Hepatocyte (in vitro differentiated cells): ENCODE measurements at regions not wholly inside any gene's neighbourhood (a gene's known extent, or its start where the extent isn't known, plus 50 kb on each side); places are given as distances from the start of the nearest gene placed in this dataset.

Experiments
- DNase-seq: peaks from one replicate; pipeline ENCODE4 v3.0.0-alpha.2; 2016; ENCODE audit warnings: low spot score
- H2AFZ ChIP-seq: fragments of 200-600 bp; sonication (generic); 2 replicates; pipeline ENCODE4 v1.6.0; 2016; ENCODE audit warnings: antibody characterized with exemption, mild to moderate bottlenecking
- H3K27ac ChIP-seq: fragments of 200-600 bp; sonication (generic); 2 replicates; pipeline ENCODE4 v1.5.1; 2016; ENCODE audit warnings: mild to moderate bottlenecking
- H3K27me3 ChIP-seq: fragments of 200-600 bp; sonication (generic); 2 replicates; pipeline ENCODE4 v1.6.1; 2016
- H3K36me3 ChIP-seq: fragments of 200-600 bp; sonication (generic); replicated peaks from 2 replicates; pipeline ENCODE4 v1.5.1; 2016; ENCODE audit warnings: low read depth; ENCODE audit not compliant: insufficient read depth
- H3K4me1 ChIP-seq: fragments of 200-600 bp; sonication (generic); 2 replicates; pipeline ENCODE4 v1.5.1; 2016; ENCODE audit warnings: mild to moderate bottlenecking, moderate library complexity; ENCODE audit not compliant: insufficient read depth
- H3K4me2 ChIP-seq: fragments of 200-600 bp; sonication (generic); 2 replicates; pipeline ENCODE4 v1.6.0; 2016
- H3K4me3 ChIP-seq: fragments of 200-600 bp; sonication (generic); 2 replicates; pipeline ENCODE4 v1.5.1; 2016; ENCODE audit warnings: mild to moderate bottlenecking
- H3K79me2 ChIP-seq: fragments of 200-600 bp; sonication (generic); 2 replicates; pipeline ENCODE4 v1.6.0; 2017; ENCODE audit warnings: mild to moderate bottlenecking
- H3K9me2 ChIP-seq: fragments of 200-600 bp; sonication (generic); replicated peaks from 2 replicates; pipeline ENCODE4 v1.6.0; 2017; ENCODE audit warnings: mild to moderate bottlenecking; ENCODE audit not compliant: insufficient read depth
- H3K9me3 ChIP-seq: fragments of 200-600 bp; sonication (generic); 2 replicates; pipeline ENCODE4 v1.5.1; 2016; ENCODE audit warnings: low read depth, mild to moderate bottlenecking
- H4K20me1 ChIP-seq: fragments of 200-600 bp; sonication (generic); 2 replicates; pipeline ENCODE4 v1.6.0; 2016; ENCODE audit warnings: mild to moderate bottlenecking; ENCODE audit not compliant: insufficient read depth, poor library complexity, severe bottlenecking
- CTCF ChIP-seq: fragments of 200-600 bp; sonication (generic); IDR thresholded peaks from 2 replicates; pipeline ENCODE4 v1.5.1; 2016; ENCODE audit warnings: antibody characterized with exemption, mild to moderate bottlenecking; ENCODE audit not compliant: poor library complexity
- EZH2 ChIP-seq: fragments of 200-600 bp; sonication (generic); IDR thresholded peaks from 2 replicates; pipeline ENCODE4 v1.6.1; 2016; ENCODE audit warnings: antibody characterized with exemption, mild to moderate bottlenecking, borderline replicate concordance
- EZH2phosphoT487 ChIP-seq: fragments of 200-600 bp; sonication (generic); IDR thresholded peaks from one replicate; pipeline ENCODE4 v1.6.1; 2018; ENCODE audit warnings: antibody characterized with exemption, mild to moderate bottlenecking, low read depth, moderate library complexity; ENCODE audit not compliant: unreplicated experiment, severe bottlenecking
- WGBS: methylation state at CpG from one replicate; pipeline ENCODE4 v1.1.6; 2016; ENCODE audit warnings: low lambda C conversion rate; ENCODE audit errors: missing lambda C conversion rate; 5-methylcytosine and 5-hydroxymethylcytosine counted together

GRCh38 chr22:48263791-48264351, 1501.4 kb downstream of the TBC1D22A start:
- no peak overlapping the region for H3K4me3 ChIP-seq
- no peaks in the 10 kb centered on the region for H3K4me1 ChIP-seq
- H3K27ac ChIP-seq, result no peak overlapping the region
- no peaks in the 10 kb centered on the region for H3K79me2 ChIP-seq
- peaks cover 3% of the 10 kb centered on the region for H3K27me3 ChIP-seq
- no peak overlapping the region for H3K4me2 ChIP-seq
- H3K36me3 ChIP-seq, result no peaks in the 10 kb centered on the region
- no peak for DNase-seq
- H2AFZ ChIP-seq, result no peak overlapping the region
- H4K20me1 ChIP-seq, result no peaks in the 10 kb centered on the region
- H3K9me2 ChIP-seq, result no peaks in the 10 kb centered on the region
- no peaks in the 10 kb centered on the region for H3K9me3 ChIP-seq
- WGBS, result 79% methylated on average over 11 of the region's 11 CpGs
- TF ChIP-seq EZH2, result no peak
- TF ChIP-seq EZH2phosphoT487, result no peak
- TF ChIP-seq CTCF, result no peak

GRCh38 chr22:48263431-48263765, 1500.9 kb downstream of the TBC1D22A start:
- Histone ChIP-seq H4K20me1 (no peaks in the 10 kb centered on the region), H3K9me2 (no peaks in the 10 kb centered on the region), H2AFZ (no peak overlapping the region), H3K4me1 (no peaks in the 10 kb centered on the region), H3K9me3 (no peaks in the 10 kb centered on the region), H3K27ac (no peak overlapping the region), H3K36me3 (no peaks in the 10 kb centered on the region), H3K79me2 (no peaks in the 10 kb centered on the region), H3K4me2 (no peak overlapping the region), H3K27me3 (peaks cover 3% of the 10 kb centered on the region), H3K4me3 (no peak overlapping the region)
- DNase-seq, result no peak
- no peak for TF ChIP-seq EZH2
- no peak for TF ChIP-seq CTCF
- no peak for TF ChIP-seq EZH2phosphoT487
- 77% methylated on average over 7 of the region's 7 CpGs for WGBS

GRCh38 chr22:48262596-48263430, 1500.4 kb downstream of the TBC1D22A start:
- TF ChIP-seq CTCF, result no peak
- no peak for TF ChIP-seq EZH2
- no peak for TF ChIP-seq EZH2phosphoT487
- Histone ChIP-seq H3K4me1 (no peaks in the 10 kb centered on the region), H3K79me2 (no peaks in the 10 kb centered on the region), H3K9me2 (no peaks in the 10 kb centered on the region), H3K4me3 (no peak overlapping the region), H3K9me3 (no peaks in the 10 kb centered on the region), H3K36me3 (no peaks in the 10 kb centered on the region), H3K4me2 (no peak overlapping the region), H4K20me1 (no peaks in the 10 kb centered on the region), H2AFZ (no peak overlapping the region), H3K27ac (no peak overlapping the region), H3K27me3 (peaks cover 3% of the 10 kb centered on the region)
- DNase-seq, result no peak
- WGBS, result 90% methylated on average over 10 of the region's 10 CpGs
